ENCODE measurements at regions not wholly inside any gene's neighbourhood (a gene's known extent, or its start where the extent isn't known, plus 50 kb on each side); places are given as distances from the start of the nearest gene placed in this dataset.

GRCh38 chr3:56971261-56971660, 89.2 kb upstream of the SPATA12 start:
- Histone ChIP-seq H3K9me3 (no peaks in the 10 kb centered on the region), H3K4me1 (no peaks in the 10 kb centered on the region), H3K27me3 (no peaks in the 10 kb centered on the region), H3K27ac (no peak overlapping the region), H3K4me3 (no peak overlapping the region), H3K36me3 (no peaks in the 10 kb centered on the region)
- no peak for TF ChIP-seq CTCF (IDR thresholded peaks at IDR 0.05)
- intact Hi-C loops (cut with DNase I): no loop called here
- no peak for FAIRE-seq
- no peak for ATAC-seq
- WGBS, 2 donors: 93 to 98% methylated on average over 12 of the region's 12 CpGs
- no peak for DNase-seq

GRCh38 chr3:56970461-56970879, 90.0 kb upstream of the SPATA12 start:
- FAIRE-seq (no peak), ATAC-seq (peak in 1 of 4 donors; percentile 46), DNase-seq (no peak)
- Histone ChIP-seq H3K4me3 (no peak overlapping the region), H3K9me3 (no peaks in the 10 kb centered on the region), H3K36me3 (no peaks in the 10 kb centered on the region), H3K4me1 (no peaks in the 10 kb centered on the region), H3K27ac (no peak overlapping the region), H3K27me3 (no peaks in the 10 kb centered on the region)
- TF ChIP-seq CTCF (IDR thresholded peaks at IDR 0.05): no peak
- intact Hi-C loops (cut with DNase I): no loop called here
- WGBS, 2 donors: 69 to 72% methylated on average over 7 of the region's 7 CpGs

- ATAC-seq (no peak), FAIRE-seq (no peak), DNase-seq (no peak)
- no peak overlapping the region for H3K27ac ChIP-seq
- no peak overlapping the region for H3K4me3 ChIP-seq
- TF ChIP-seq CTCF (IDR thresholded peaks at IDR 0.05): no peak
- intact Hi-C loops (cut with DNase I): no loop called here
- H3K9me3 ChIP-seq: no peaks in the 10 kb centered on the region
- WGBS, 2 donors: 69 to 75% methylated on average over 1 of the region's 1 CpG
- no peaks in the 10 kb centered on the region for H3K4me1 ChIP-seq
- no peaks in the 10 kb centered on the region for H3K36me3 ChIP-seq
- no peaks in the 10 kb centered on the region for H3K27me3 ChIP-seq
Measured at GRCh38 chr3:56969851-56970250, 90.6 kb upstream of the SPATA12 start.

GRCh38 chr3:56966509-56966908, 94.0 kb upstream of the SPATA12 start:
- TF ChIP-seq CTCF (IDR thresholded peaks at IDR 0.05): no peak
- no peaks in the 10 kb centered on the region for H3K36me3 ChIP-seq
- intact Hi-C loops (cut with DNase I): no loop called here
- no peak overlapping the region for H3K27ac ChIP-seq
- DNase-seq (no peak), FAIRE-seq (no peak), ATAC-seq (no peak)
- H3K4me3 ChIP-seq: no peak overlapping the region
- no peaks in the 10 kb centered on the region for H3K27me3 ChIP-seq
- no peaks in the 10 kb centered on the region for H3K9me3 ChIP-seq
- no peaks in the 10 kb centered on the region for H3K4me1 ChIP-seq

- Histone ChIP-seq H3K27me3 (no peaks in the 10 kb centered on the region), H3K4me1 (no peaks in the 10 kb centered on the region), H3K27ac (no peak overlapping the region), H3K4me3 (no peak overlapping the region), H3K36me3 (no peaks in the 10 kb centered on the region), H3K9me3 (no peaks in the 10 kb centered on the region)
- DNase-seq: no peak
- WGBS, 2 donors: 96 to 97% methylated on average over 1 of the region's 1 CpG
- ATAC-seq: no peak
- no peak for TF ChIP-seq CTCF (IDR thresholded peaks at IDR 0.05)
- FAIRE-seq: no peak
- intact Hi-C loops (cut with DNase I): no loop called here
Measured at GRCh38 chr3:56966104-56966503, 94.4 kb upstream of the SPATA12 start.
